ENCODE measurements at regions not wholly inside any gene's neighbourhood (a gene's known extent, or its start where the extent isn't known, plus 50 kb on each side); places are given as distances from the start of the nearest gene placed in this dataset.

DNA sequence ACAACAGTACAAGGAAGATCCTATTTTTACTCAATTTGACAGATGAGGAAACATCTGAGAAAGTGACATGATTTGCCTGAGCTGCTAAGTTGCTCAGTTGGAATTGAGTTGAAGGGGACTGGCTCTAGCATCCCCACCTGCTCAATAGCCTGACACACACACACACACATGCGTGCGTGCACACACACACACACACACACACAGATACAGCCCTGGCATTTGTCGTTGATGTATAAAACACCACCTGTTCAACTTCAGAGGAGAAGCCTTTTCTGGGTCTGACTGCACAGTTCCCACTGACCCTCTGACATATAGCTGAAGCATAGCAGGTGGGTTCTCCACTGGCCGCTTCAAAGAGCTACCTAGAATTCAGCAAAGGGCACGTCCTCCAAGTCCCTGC is 1045.9 kb downstream of the VRK1 start:
- H3K27ac Mint-ChIP-seq, result no peak overlapping the region
- intact Hi-C loops (cut with micrococcal nuclease), result no loop called here
- peaks cover 10% of the 10 kb centered on the region for H3K27me3 Mint-ChIP-seq (ENCODE audit: low read depth)
- H3K4me1 Mint-ChIP-seq (ENCODE audit: low read depth), result peaks cover 6% of the 10 kb centered on the region
- no peaks in the 10 kb centered on the region for H3K36me3 Mint-ChIP-seq (ENCODE audit: low read depth)
- H3K9me3 Mint-ChIP-seq, result no peaks in the 10 kb centered on the region
- DNase-seq (ENCODE audit: low spot score), result no peak
- no peak overlapping the region for H3K4me3 Mint-ChIP-seq (ENCODE audit: low read depth)

DNA sequence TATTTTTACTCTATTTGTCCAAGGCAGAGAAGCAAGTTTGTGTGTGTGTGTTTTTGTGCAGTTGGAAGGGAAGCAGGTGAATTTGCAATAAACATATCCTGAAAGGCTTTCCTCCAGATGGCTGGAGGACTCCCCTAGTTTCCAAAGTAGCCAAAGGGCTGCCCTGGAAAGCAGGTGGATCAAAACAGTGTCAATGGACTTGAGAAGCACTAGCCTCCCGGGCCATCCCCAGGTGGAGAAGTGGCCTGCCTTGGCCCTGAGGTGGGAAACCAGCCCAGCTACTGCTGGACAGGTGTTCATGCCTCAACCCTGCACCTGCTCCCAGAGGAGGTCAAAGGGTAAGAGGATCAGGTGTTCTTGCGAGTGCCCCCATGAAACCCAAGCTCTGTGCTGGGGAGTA is 1046.9 kb downstream of the VRK1 start:
- peaks cover 6% of the 10 kb centered on the region for H3K4me1 Mint-ChIP-seq (ENCODE audit: low read depth)
- no peak overlapping the region for H3K27ac Mint-ChIP-seq
- H3K9me3 Mint-ChIP-seq, result no peaks in the 10 kb centered on the region
- DNase-seq (ENCODE audit: low spot score), result no peak
- intact Hi-C loops (cut with micrococcal nuclease), result no loop called here
- H3K27me3 Mint-ChIP-seq (ENCODE audit: low read depth), result peaks cover 10% of the 10 kb centered on the region
- H3K4me3 Mint-ChIP-seq (ENCODE audit: low read depth), result no peak overlapping the region
- H3K36me3 Mint-ChIP-seq (ENCODE audit: low read depth), result no peaks in the 10 kb centered on the region

DNA sequence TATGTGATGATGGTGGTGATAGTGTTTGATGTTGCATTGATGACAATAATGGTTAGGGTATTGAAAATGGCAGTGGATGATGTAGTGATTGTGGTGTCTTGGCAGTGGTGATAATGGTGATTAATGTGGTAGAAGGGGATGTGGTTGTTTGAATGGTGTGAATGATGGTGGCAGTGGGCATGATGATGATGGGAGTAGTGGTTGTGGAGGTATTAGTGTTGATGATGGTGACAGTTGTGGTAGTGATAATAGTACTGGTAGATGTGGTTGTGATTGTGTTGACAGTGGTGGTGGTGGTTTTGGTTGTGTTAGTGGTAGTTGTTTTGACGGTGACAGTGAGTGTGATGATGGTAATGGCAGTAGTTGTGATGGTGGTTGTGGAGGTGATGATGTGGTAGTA is 1049.0 kb downstream of the VRK1 start:
- Mint-ChIP-seq H3K36me3 (ENCODE audit: low read depth) (no peaks in the 10 kb centered on the region), H3K27ac (no peak overlapping the region), H3K4me3 (ENCODE audit: low read depth) (no peak overlapping the region), H3K9me3 (no peaks in the 10 kb centered on the region), H3K4me1 (ENCODE audit: low read depth) (peaks cover 6% of the 10 kb centered on the region), H3K27me3 (ENCODE audit: low read depth) (peaks cover 10% of the 10 kb centered on the region)
- DNase-seq (ENCODE audit: low spot score), result no peak
- intact Hi-C loops (cut with micrococcal nuclease), result no loop called here

DNA sequence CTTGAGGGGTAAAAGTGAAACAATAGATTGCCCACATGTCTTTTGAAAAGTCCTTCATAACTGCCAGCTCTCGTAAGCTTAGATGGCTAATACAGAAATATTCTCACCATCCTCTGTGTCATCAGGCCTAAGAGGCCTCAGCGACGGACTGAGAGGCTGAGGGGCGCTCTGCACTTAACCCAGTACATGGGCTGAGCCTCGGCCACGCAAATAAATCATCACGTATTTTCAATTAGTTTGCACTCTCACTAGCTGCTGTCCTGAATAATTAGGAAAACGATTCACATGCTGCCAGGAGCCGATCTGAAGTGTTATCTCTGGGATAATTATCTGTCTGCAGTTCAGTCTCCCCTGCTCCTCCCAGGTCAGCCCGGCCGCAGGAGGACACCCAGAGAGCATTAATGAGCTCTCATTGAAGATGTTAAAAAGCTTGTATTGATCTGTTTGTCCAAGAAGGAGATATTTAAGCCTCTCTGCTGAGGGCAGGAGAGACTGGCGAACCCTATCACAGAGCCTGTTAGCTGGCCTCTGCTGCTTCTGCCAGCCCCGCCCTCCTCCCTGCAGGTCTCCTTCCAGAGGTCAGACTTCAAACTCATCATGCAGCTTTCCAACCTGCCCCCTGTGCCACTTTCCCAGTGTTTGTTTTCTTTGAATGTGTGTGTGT is 1051.3 kb downstream of the VRK1 start:
- Mint-ChIP-seq H3K36me3 (ENCODE audit: low read depth) (no peaks in the 10 kb centered on the region), H3K9me3 (no peaks in the 10 kb centered on the region), H3K27me3 (ENCODE audit: low read depth) (no peaks in the 10 kb centered on the region), H3K4me3 (ENCODE audit: low read depth) (no peak overlapping the region), H3K4me1 (ENCODE audit: low read depth) (no peaks in the 10 kb centered on the region), H3K27ac (no peak overlapping the region)
- no peak for DNase-seq (ENCODE audit: low spot score)
- intact Hi-C loops (cut with micrococcal nuclease), result no loop called here

DNA sequence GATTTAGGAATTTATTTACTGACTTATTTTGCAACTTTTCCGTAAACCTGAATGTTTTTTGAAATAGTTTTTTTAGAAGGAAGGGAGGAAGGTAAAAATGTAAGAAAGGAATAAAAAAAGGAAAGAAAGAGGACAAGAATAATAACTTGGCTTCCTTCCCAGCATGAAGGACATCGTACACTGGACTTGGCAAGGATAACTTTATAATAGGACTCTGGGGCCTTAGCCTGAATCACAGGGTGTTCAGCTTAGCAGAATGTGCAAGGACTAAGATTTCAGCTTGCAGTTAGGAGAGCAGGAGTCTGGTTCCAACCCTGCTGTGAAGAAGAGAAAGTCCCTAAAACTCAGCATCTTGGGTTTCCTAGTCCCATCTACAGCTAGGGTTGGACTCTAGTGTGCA is 1053.3 kb downstream of the VRK1 start:
- Mint-ChIP-seq H3K27ac (no peak overlapping the region), H3K9me3 (no peaks in the 10 kb centered on the region), H3K4me1 (ENCODE audit: low read depth) (no peaks in the 10 kb centered on the region), H3K27me3 (ENCODE audit: low read depth) (no peaks in the 10 kb centered on the region), H3K4me3 (ENCODE audit: low read depth) (no peak overlapping the region), H3K36me3 (ENCODE audit: low read depth) (no peaks in the 10 kb centered on the region)
- intact Hi-C loops (cut with micrococcal nuclease), result no loop called here
- no peak for DNase-seq (ENCODE audit: low spot score)

DNA sequence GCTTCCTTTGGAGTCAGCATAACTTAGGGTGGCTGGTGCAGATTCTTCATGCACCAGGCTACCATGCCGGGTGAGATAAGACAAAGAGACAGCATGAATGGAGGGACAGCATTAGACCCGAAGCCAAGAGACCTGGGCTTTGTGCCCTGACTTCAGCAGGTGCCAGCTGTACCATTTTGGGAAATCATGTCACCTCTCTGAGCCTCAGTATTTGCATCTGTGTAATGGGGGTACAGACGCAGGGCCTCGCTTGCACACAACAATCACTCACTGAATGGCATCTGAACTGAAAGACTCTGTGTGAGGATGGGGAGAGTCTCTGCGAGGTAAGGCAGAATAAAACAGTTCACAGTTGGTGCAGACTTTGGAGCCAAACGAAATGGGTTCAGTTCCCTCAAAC is 1053.7 kb downstream of the VRK1 start:
- Mint-ChIP-seq H3K9me3 (no peaks in the 10 kb centered on the region), H3K27me3 (ENCODE audit: low read depth) (peaks cover under 1% of the 10 kb centered on the region), H3K4me1 (ENCODE audit: low read depth) (no peaks in the 10 kb centered on the region), H3K4me3 (ENCODE audit: low read depth) (no peak overlapping the region), H3K36me3 (ENCODE audit: low read depth) (no peaks in the 10 kb centered on the region), H3K27ac (no peak overlapping the region)
- no peak for DNase-seq (ENCODE audit: low spot score)
- intact Hi-C loops (cut with micrococcal nuclease), result no loop called here

DNA sequence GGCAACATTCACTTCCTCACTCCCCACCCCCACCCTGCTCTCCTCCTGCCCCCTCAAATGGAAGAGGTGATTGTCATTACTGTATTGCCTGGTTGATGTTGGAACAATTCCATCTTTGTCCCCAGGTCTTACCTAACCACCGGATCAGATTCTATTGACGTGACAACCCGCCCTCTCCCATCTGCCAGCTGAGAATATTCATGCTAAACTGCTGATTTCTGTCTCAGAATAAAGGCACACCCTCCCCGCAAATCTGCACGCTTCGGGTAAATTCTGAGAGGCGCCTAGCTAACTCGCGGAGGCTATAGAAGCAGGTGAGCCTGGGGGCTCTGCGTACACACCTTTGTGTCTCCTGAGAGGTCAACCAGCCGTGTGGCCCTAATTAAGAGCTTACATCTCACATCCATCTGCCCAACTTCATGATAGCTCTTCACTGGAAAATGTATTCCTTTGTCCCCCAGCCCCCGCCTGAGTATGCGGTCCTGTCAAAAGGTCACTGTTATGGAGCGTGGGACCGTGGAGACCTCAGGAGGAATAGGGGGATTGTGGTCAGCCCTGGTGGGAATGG is 1054.3 kb downstream of the VRK1 start:
- Mint-ChIP-seq H3K36me3 (ENCODE audit: low read depth) (no peaks in the 10 kb centered on the region), H3K27ac (no peak overlapping the region), H3K4me3 (ENCODE audit: low read depth) (no peak overlapping the region), H3K4me1 (ENCODE audit: low read depth) (no peaks in the 10 kb centered on the region), H3K27me3 (ENCODE audit: low read depth) (peaks cover 2% of the 10 kb centered on the region), H3K9me3 (no peaks in the 10 kb centered on the region)
- intact Hi-C loops (cut with micrococcal nuclease), result no loop called here
- no peak for DNase-seq (ENCODE audit: low spot score)

DNA sequence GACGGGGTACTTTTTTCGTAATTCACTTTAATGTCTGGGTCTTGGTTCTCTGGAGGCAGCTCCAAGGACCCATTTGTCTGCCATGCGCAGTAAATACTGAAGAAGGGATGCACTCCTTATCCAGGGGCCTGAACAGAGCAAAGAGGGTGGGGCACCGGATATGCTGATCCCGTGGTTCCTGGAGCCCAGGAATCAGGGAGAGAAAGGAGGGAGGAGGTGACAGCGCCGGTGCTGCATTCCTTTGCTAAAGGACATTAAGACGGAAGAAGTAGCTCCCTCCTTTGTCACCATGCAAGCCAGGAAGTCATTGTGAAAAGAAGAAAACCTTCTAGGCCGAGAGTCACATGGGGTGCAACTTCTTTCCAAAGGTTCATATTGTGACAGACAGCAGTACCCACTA is 1057.7 kb downstream of the VRK1 start:
- Mint-ChIP-seq H3K9me3 (no peaks in the 10 kb centered on the region), H3K27me3 (ENCODE audit: low read depth) (peaks cover 5% of the 10 kb centered on the region), H3K4me1 (ENCODE audit: low read depth) (no peaks in the 10 kb centered on the region), H3K27ac (no peak overlapping the region), H3K4me3 (ENCODE audit: low read depth) (no peak overlapping the region), H3K36me3 (ENCODE audit: low read depth) (no peaks in the 10 kb centered on the region)
- DNase-seq (ENCODE audit: low spot score), result no peak
- intact Hi-C loops (cut with micrococcal nuclease), result no loop called here

DNA sequence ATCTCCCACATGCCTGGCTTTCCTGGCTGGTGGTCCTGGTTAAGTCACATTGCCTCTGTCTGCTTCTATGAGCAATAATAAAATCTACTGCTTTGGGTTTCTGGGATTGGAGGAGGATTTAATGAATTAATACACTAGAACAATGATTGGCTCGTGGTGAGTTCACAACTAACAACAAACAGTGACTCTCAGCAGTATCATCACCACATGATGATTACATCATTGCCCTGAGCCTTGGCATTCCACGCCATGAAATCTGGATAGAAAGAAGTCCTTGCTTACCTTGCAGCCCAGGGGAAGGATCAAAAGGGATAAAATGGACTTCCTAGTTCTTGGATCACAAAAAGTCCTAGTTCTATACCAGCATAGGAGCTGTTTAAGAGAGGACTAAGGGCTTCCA is 1069.0 kb downstream of the VRK1 start:
- Mint-ChIP-seq H3K4me3 (ENCODE audit: low read depth) (no peak overlapping the region), H3K9me3 (no peaks in the 10 kb centered on the region), H3K36me3 (ENCODE audit: low read depth) (no peaks in the 10 kb centered on the region), H3K4me1 (ENCODE audit: low read depth) (peaks cover 4% of the 10 kb centered on the region), H3K27me3 (ENCODE audit: low read depth) (peaks cover 3% of the 10 kb centered on the region), H3K27ac (no peak overlapping the region)
- intact Hi-C loops (cut with micrococcal nuclease), result no loop called here
- DNase-seq (ENCODE audit: low spot score), result no peak

DNA sequence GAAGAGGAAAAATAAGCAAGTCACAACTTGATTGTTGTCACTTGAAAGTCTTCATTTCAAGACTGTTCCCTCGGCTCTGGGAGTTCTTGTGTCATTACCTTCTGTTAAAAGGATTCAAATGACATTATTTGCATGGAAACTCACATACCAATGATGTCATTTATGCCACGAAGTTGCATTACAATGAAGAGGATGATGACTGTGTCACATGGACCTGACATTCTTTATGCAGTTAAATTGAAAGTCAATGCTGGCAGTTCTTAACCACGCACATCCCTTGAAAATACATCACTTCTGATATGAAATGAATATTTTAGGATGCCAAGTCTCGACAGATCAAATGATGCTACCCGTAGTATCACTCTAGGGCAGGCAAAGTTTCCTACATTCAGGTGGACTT is 1069.5 kb downstream of the VRK1 start:
- intact Hi-C loops (cut with micrococcal nuclease), result no loop called here
- Mint-ChIP-seq H3K27me3 (ENCODE audit: low read depth) (peaks cover 6% of the 10 kb centered on the region), H3K36me3 (ENCODE audit: low read depth) (no peaks in the 10 kb centered on the region), H3K4me1 (ENCODE audit: low read depth) (peaks cover 4% of the 10 kb centered on the region), H3K27ac (no peak overlapping the region), H3K9me3 (no peaks in the 10 kb centered on the region), H3K4me3 (ENCODE audit: low read depth) (no peak overlapping the region)
- DNase-seq (ENCODE audit: low spot score), result no peak

DNA sequence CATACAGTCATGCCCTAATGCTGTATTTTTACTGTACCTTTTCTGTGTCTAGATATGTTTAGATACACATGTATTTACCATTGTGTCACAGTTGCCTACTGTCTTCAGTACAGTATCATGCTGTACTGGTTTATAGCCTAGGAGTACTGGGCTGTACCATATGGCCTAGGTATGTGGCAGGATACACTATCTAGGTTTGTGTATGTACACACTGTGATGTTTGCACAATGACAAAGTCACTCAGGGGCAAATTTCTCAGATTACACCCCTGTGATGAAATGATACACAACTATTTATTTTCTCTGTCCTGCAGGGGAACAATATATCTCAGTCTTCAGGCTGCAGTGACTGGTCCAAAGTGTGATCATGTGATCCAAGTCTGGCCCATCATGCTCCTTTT is 1076.1 kb downstream of the VRK1 start:
- intact Hi-C loops (cut with micrococcal nuclease), result no loop called here
- H3K4me1 Mint-ChIP-seq (ENCODE audit: low read depth), result peaks cover 13% of the 10 kb centered on the region
- no peaks in the 10 kb centered on the region for H3K9me3 Mint-ChIP-seq
- DNase-seq (ENCODE audit: low spot score), result no peak
- no peaks in the 10 kb centered on the region for H3K36me3 Mint-ChIP-seq (ENCODE audit: low read depth)
- no peak overlapping the region for H3K4me3 Mint-ChIP-seq (ENCODE audit: low read depth)
- peaks cover 6% of the 10 kb centered on the region for H3K27me3 Mint-ChIP-seq (ENCODE audit: low read depth)
- no peak overlapping the region for H3K27ac Mint-ChIP-seq

DNA sequence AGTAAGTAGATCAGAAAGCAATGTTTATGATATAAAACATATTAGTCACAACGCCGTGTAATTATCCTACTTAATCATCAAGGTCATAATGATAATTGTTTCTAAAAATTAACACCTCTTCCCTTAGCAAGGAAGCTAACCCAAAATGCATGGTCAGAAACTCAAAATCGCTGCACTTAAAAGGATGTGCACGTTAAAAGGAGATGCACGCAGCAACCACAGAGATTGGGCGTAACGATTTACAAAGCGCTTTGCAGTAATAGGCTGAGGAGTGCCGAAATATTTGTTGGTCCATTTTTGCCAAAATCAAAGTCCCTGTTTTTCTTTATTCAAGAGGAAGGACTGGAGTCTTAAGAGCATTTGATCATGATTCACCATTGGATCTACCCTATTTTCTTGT is 1077.2 kb downstream of the VRK1 start:
- intact Hi-C loops (cut with micrococcal nuclease), result no loop called here
- Mint-ChIP-seq H3K4me3 (ENCODE audit: low read depth) (no peak overlapping the region), H3K27me3 (ENCODE audit: low read depth) (peaks cover 6% of the 10 kb centered on the region), H3K4me1 (ENCODE audit: low read depth) (peaks cover 17% of the 10 kb centered on the region), H3K27ac (no peak overlapping the region), H3K9me3 (peaks cover 3% of the 10 kb centered on the region), H3K36me3 (ENCODE audit: low read depth) (no peaks in the 10 kb centered on the region)
- no peak for DNase-seq (ENCODE audit: low spot score)

DNA sequence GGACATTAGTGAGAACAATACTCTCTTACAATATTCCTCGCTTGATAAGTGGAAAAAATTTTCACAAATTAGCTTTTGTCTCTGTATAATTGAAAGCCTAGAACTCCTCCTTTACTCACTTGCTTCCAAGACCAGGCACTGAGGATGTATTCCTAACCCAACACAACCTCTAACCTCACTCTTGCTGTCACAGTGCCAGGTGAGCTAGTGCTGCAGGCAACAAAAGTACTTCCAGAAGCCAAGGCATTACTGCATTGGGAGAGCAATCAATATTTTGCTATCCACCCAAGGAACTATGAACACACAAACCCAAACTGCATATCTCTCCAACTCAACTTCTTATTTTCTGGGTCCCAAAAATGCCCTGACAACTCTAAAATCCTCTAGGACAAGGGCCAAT is 1081.0 kb downstream of the VRK1 start:
- H3K27ac Mint-ChIP-seq, result no peak overlapping the region

DNA sequence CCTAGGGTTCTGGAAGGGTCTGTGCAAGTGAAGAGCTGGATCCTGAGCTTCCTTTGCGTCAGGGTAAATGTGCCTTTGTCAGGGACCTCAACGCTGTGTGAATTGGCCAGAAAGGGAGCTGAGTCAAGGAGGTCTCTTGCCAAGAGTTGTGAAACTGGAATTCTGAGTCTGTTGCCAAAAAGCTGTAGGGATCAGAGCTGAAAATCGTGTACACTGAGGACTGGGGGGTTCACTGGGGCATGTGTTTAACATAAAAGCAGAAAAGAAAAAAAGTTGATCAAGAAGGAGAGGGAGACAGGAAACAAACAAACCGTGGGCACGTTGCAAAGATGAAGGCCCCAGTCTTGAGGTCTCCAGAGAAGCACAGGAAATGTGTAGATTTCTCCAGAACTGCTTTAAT is 1081.5 kb downstream of the VRK1 start:
- Mint-ChIP-seq H3K36me3 (ENCODE audit: low read depth) (no peaks in the 10 kb centered on the region), H3K27ac (peak overlapping the region; percentile 15), H3K9me3 (peaks cover 12% of the 10 kb centered on the region), H3K4me1 (ENCODE audit: low read depth) (peaks cover 21% of the 10 kb centered on the region), H3K4me3 (ENCODE audit: low read depth) (no peak overlapping the region), H3K27me3 (ENCODE audit: low read depth) (no peaks in the 10 kb centered on the region)
- intact Hi-C loops (cut with micrococcal nuclease), result no loop called here
- no peak for DNase-seq (ENCODE audit: low spot score)

More for the DNA sequence above, 1081.0 kb downstream of the VRK1 start:
- Mint-ChIP-seq H3K36me3 (ENCODE audit: low read depth) (no peaks in the 10 kb centered on the region), H3K9me3 (peaks cover 12% of the 10 kb centered on the region), H3K27me3 (ENCODE audit: low read depth) (no peaks in the 10 kb centered on the region), H3K4me3 (ENCODE audit: low read depth) (no peak overlapping the region), H3K4me1 (ENCODE audit: low read depth) (peaks cover 19% of the 10 kb centered on the region)
- intact Hi-C loops (cut with micrococcal nuclease), result no loop called here
- DNase-seq (ENCODE audit: low spot score), result no peak
